HG02840 (cell line): ENCODE measurements at regions not wholly inside any gene's neighbourhood (a gene's known extent, or its start where the extent isn't known, plus 50 kb on each side); places are given as distances from the start of the nearest gene placed in this dataset.

ENCODE experiments used
- ATAC-seq: cut with Tn5 transposase; IDR thresholded peaks from one replicate; pipeline ENCODE4 v1.9.1; 2021; ENCODE audit warnings: mild to moderate bottlenecking, moderate library complexity, moderate number of reproducible peaks; ENCODE audit not compliant: unreplicated experiment, low FRiP score

GRCh38 chr18:37661061-37661460 lies 95.5 kb upstream of the CELF4 start:
- no peak for ATAC-seq

- ATAC-seq: no peak
Observed at GRCh38 chr18:37660658-37661057, 95.1 kb upstream of the CELF4 start.

GRCh38 chr18:37659906-37660305 lies 94.3 kb upstream of the CELF4 start:
- no peak for ATAC-seq

GRCh38 chr18:37658894-37659293 lies 93.3 kb upstream of the CELF4 start:
- no peak for ATAC-seq

GRCh38 chr18:37657493-37657892 lies 91.9 kb upstream of the CELF4 start:
- ATAC-seq: no peak

GRCh38 chr18:37654731-37655369 lies 89.3 kb upstream of the CELF4 start:
- ATAC-seq: no peak

GRCh38 chr18:37654034-37654433 lies 88.4 kb upstream of the CELF4 start:
- ATAC-seq: no peak

GRCh38 chr18:37653618-37654017 lies 88.0 kb upstream of the CELF4 start:
- no peak for ATAC-seq

- ATAC-seq: no peak
Observed at GRCh38 chr18:37649930-37650329, 84.3 kb upstream of the CELF4 start.

GRCh38 chr18:37649416-37649815 lies 83.8 kb upstream of the CELF4 start:
- ATAC-seq: no peak

GRCh38 chr18:37641573-37641972 lies 76.0 kb upstream of the CELF4 start:
- ATAC-seq: no peak

- no peak for ATAC-seq
Observed at GRCh38 chr18:37640504-37640903, 74.9 kb upstream of the CELF4 start.

GRCh38 chr18:37639846-37640245 lies 74.2 kb upstream of the CELF4 start:
- ATAC-seq: no peak

- no peak for ATAC-seq
Observed at GRCh38 chr18:37637478-37637850, 71.9 kb upstream of the CELF4 start.

GRCh38 chr18:37636831-37637477 lies 71.4 kb upstream of the CELF4 start:
- ATAC-seq: no peak

- ATAC-seq: no peak
Observed at GRCh38 chr18:37634516-37634915, 68.9 kb upstream of the CELF4 start.

GRCh38 chr18:37631422-37631821 lies 65.8 kb upstream of the CELF4 start:
- ATAC-seq: no peak

- ATAC-seq: no peak
Observed at GRCh38 chr18:37630334-37630733, 64.7 kb upstream of the CELF4 start.

GRCh38 chr18:37628470-37629220 lies 63.0 kb upstream of the CELF4 start:
- ATAC-seq: no peak

- ATAC-seq: no peak
Observed at GRCh38 chr18:37624318-37624717, 58.7 kb upstream of the CELF4 start.

- ATAC-seq: no peak
Observed at GRCh38 chr18:37619964-37620363, 54.4 kb upstream of the CELF4 start.

- ATAC-seq: no peak
Observed at GRCh38 chr18:37617623-37618022, 52.0 kb upstream of the CELF4 start.
